ENCODE measurements at regions not wholly inside any gene's neighbourhood (a gene's known extent, or its start where the extent isn't known, plus 50 kb on each side); places are given as distances from the start of the nearest gene placed in this dataset.

- intact Hi-C loops (cut with micrococcal nuclease) = no loop called here
- ATAC-seq (no peak), DNase-seq (no peak)
Observed at GRCh38 chr4:63851496-63851895, 557.8 kb downstream of the TECRL start.

- no peak for DNase-seq
- ATAC-seq = no peak
- intact Hi-C loops (cut with micrococcal nuclease) = no loop called here
Observed at GRCh38 chr4:63841266-63841665, 568.0 kb downstream of the TECRL start.

GRCh38 chr4:63831590-63832155 is 577.6 kb downstream of the TECRL start:
- DNase-seq (no peak), ATAC-seq (no peak)
- intact Hi-C loops (cut with micrococcal nuclease) = no loop called here

- intact Hi-C loops (cut with micrococcal nuclease) = no loop called here
- ATAC-seq (no peak), DNase-seq (no peak)
Observed at GRCh38 chr4:63817196-63817865, 591.9 kb downstream of the TECRL start.

GRCh38 chr4:63814171-63814964 is 594.9 kb downstream of the TECRL start:
- intact Hi-C loops (cut with micrococcal nuclease) = no loop called here

GRCh38 chr4:63799166-63799565 is 610.1 kb downstream of the TECRL start:
- no peak for ATAC-seq
- intact Hi-C loops (cut with micrococcal nuclease) = no loop called here
- DNase-seq = no peak

More at GRCh38 chr4:63814171-63814964, 594.9 kb downstream of the TECRL start:
- no peak for ATAC-seq
- DNase-seq = no peak

GRCh38 chr4:63795301-63795700 is 613.9 kb downstream of the TECRL start:
- no peak for ATAC-seq
- no peak for DNase-seq
- intact Hi-C loops (cut with micrococcal nuclease) = no loop called here

- no peak for ATAC-seq
- no peak for DNase-seq
- intact Hi-C loops (cut with micrococcal nuclease) = no loop called here
Observed at GRCh38 chr4:63790377-63790776, 618.9 kb downstream of the TECRL start.

GRCh38 chr4:63788271-63788670 is 621.0 kb downstream of the TECRL start:
- no peak for DNase-seq
- intact Hi-C loops (cut with micrococcal nuclease) = no loop called here
- no peak for ATAC-seq

GRCh38 chr4:63787326-63787725 is 621.9 kb downstream of the TECRL start:
- ATAC-seq = no peak
- intact Hi-C loops (cut with micrococcal nuclease) = no loop called here
- no peak for DNase-seq

GRCh38 chr4:63786171-63786570 is 623.1 kb downstream of the TECRL start:
- intact Hi-C loops (cut with micrococcal nuclease) = no loop called here
- DNase-seq = no peak
- ATAC-seq = no peak

GRCh38 chr4:63784822-63785221 is 624.4 kb downstream of the TECRL start:
- no peak for ATAC-seq
- no peak for DNase-seq
- intact Hi-C loops (cut with micrococcal nuclease) = no loop called here

GRCh38 chr4:63777601-63778000 is 631.6 kb downstream of the TECRL start:
- ATAC-seq (no peak), DNase-seq (no peak)
- intact Hi-C loops (cut with micrococcal nuclease) = no loop called here

- DNase-seq (no peak), ATAC-seq (peak; percentile 64)
- intact Hi-C loops (cut with micrococcal nuclease) = no loop called here
Observed at GRCh38 chr4:63764400-63764799, 644.9 kb downstream of the TECRL start.

- ATAC-seq = no peak
- intact Hi-C loops (cut with micrococcal nuclease) = no loop called here
- no peak for DNase-seq
Observed at GRCh38 chr4:63757929-63758328, 651.3 kb downstream of the TECRL start.

- intact Hi-C loops (cut with micrococcal nuclease) = no loop called here
- ATAC-seq = no peak
- DNase-seq = no peak
Observed at GRCh38 chr4:63742882-63743281, 666.4 kb downstream of the TECRL start.

- ATAC-seq (no peak), DNase-seq (no peak)
- intact Hi-C loops (cut with micrococcal nuclease) = no loop called here
Observed at GRCh38 chr4:63729519-63729918, 679.7 kb downstream of the TECRL start.

GRCh38 chr4:63728480-63729177 is 680.6 kb downstream of the TECRL start:
- intact Hi-C loops (cut with micrococcal nuclease) = no loop called here
- no peak for DNase-seq
- no peak for ATAC-seq

- no peak for ATAC-seq
- no peak for DNase-seq
- intact Hi-C loops (cut with micrococcal nuclease) = no loop called here
Observed at GRCh38 chr4:63717384-63717783, 691.9 kb downstream of the TECRL start.

GRCh38 chr4:63708661-63709060 is 700.6 kb downstream of the TECRL start:
- intact Hi-C loops (cut with micrococcal nuclease) = no loop called here
- ATAC-seq (no peak), DNase-seq (no peak)

All from left ventricle myocardium superior (tissue), 1 donor.